ENCODE measurements at regions not wholly inside any gene's neighbourhood (a gene's known extent, or its start where the extent isn't known, plus 50 kb on each side); places are given as distances from the start of the nearest gene placed in this dataset.

- TF ChIP-seq PREB (CRISPR knock-in tag; IDR thresholded peaks at IDR 0.05; ENCODE audit: borderline replicate concordance) (no peak), ESRRA (CRISPR knock-in tag; IDR thresholded peaks at IDR 0.05; ENCODE audit: borderline replicate concordance) (no peak), JUN (CRISPR knock-in tag; IDR thresholded peaks at IDR 0.05) (no peak), E2F5 (CRISPR knock-in tag; IDR thresholded peaks at IDR 0.05) (no peak), SOX15 (CRISPR knock-in tag; IDR thresholded peaks at IDR 0.05) (no peak), TEAD4 (CRISPR knock-in tag; IDR thresholded peaks at IDR 0.05) (no peak)
These were observed 108.8 kb upstream of the PLAAT1 start (continued) for GRCh38 chr3:193132241-193132640.

GRCh38 chr3:193132964-193133363 lies 108.1 kb upstream of the PLAAT1 start:
- H3K4me1 Mint-ChIP-seq, result peaks cover 14% of the 10 kb centered on the region
- no peak for TF ChIP-seq E2F5 (CRISPR knock-in tag; IDR thresholded peaks at IDR 0.05)
- TF ChIP-seq MAX (CRISPR knock-in tag; IDR thresholded peaks at IDR 0.05), result no peak
- no peak for TF ChIP-seq TEAD1 (CRISPR knock-in tag; IDR thresholded peaks at IDR 0.05)
- no peak for TF ChIP-seq ZNF232 (CRISPR knock-in tag; IDR thresholded peaks at IDR 0.05)
- TF ChIP-seq GRHL2 (CRISPR knock-in tag; IDR thresholded peaks at IDR 0.05; ENCODE audit: insufficient replicate concordance, severe bottlenecking), result no peak
- TF ChIP-seq ZNF121 (CRISPR knock-in tag; IDR thresholded peaks at IDR 0.05), result no peak
- TF ChIP-seq ZMAT4 (CRISPR knock-in tag; IDR thresholded peaks at IDR 0.05), result no peak
- no peak for DNase-seq (ENCODE audit: low spot score)
- H3K36me3 Mint-ChIP-seq, result no peaks in the 10 kb centered on the region
- no peak overlapping the region for H3K27ac Mint-ChIP-seq
- no peaks in the 10 kb centered on the region for H3K27me3 Mint-ChIP-seq (ENCODE audit: low read depth)
- H3K9me3 Mint-ChIP-seq, result no peaks in the 10 kb centered on the region
- no peak overlapping the region for H3K4me3 Mint-ChIP-seq
- CTCF ChIA-PET, result no interaction called here
- ATAC-seq, result no peak
- POLR2A ChIA-PET, result no interaction called here

GRCh38 chr3:193134856-193135255 lies 106.2 kb upstream of the PLAAT1 start:
- DNase-seq (ENCODE audit: low spot score), result no peak
- Mint-ChIP-seq H3K36me3 (no peaks in the 10 kb centered on the region), H3K27ac (no peak overlapping the region), H3K27me3 (ENCODE audit: low read depth) (no peaks in the 10 kb centered on the region), H3K4me1 (peaks cover 11% of the 10 kb centered on the region), H3K4me3 (no peak overlapping the region), H3K9me3 (no peaks in the 10 kb centered on the region)
- POLR2A ChIA-PET, result interaction anchor here (0.7 kb wide), 1 partner anchor 650 kb away, joined by 3 read pairs; no protein-coding TSS in a partner anchor
- no peak for TF ChIP-seq ZNF317 (CRISPR knock-in tag; IDR thresholded peaks at IDR 0.05; ENCODE audit: borderline replicate concordance, low read depth)
- no peak for TF ChIP-seq ESRRA (CRISPR knock-in tag; IDR thresholded peaks at IDR 0.05; ENCODE audit: borderline replicate concordance)
- CTCF ChIA-PET, result no interaction called here
- no peak for ATAC-seq

- DNase-seq (ENCODE audit: low spot score) (no peak), ATAC-seq (no peak)
- Mint-ChIP-seq H3K27ac (no peak overlapping the region), H3K4me1 (no peaks in the 10 kb centered on the region), H3K4me3 (no peak overlapping the region), H3K27me3 (ENCODE audit: low read depth) (no peaks in the 10 kb centered on the region), H3K36me3 (no peaks in the 10 kb centered on the region), H3K9me3 (peaks cover 3% of the 10 kb centered on the region; the same call in 1 of the 2 replicates)
- POLR2A ChIA-PET, result no interaction called here
- CTCF ChIA-PET, result no interaction called here
- no peak for TF ChIP-seq CREM (CRISPR knock-in tag; IDR thresholded peaks at IDR 0.05)
- TF ChIP-seq ZNF219 (CRISPR knock-in tag; IDR thresholded peaks at IDR 0.05; ENCODE audit: borderline replicate concordance), result no peak
- TF ChIP-seq CTCF (IDR thresholded peaks at IDR 0.05), result no peak
- TF ChIP-seq AFF4 (CRISPR knock-in tag; IDR thresholded peaks at IDR 0.05; ENCODE audit: borderline replicate concordance), result no peak
These were observed 100.6 kb upstream of the PLAAT1 start for GRCh38 chr3:193140381-193140780.
